Mesothelial cell of epicardium (in vitro differentiated cells): ENCODE measurements at regions not wholly inside any gene's neighbourhood (a gene's known extent, or its start where the extent isn't known, plus 50 kb on each side); places are given as distances from the start of the nearest gene placed in this dataset.
A peak's percentile ranks its signal among the peaks of the same experiment; 100 is the strongest.

Source experiments
- DNase-seq, 2 experiments: peaks; one replicate each; pipeline ENCODE4 v3.0.0; 2021; ENCODE audit warnings: low spot score in 2 of 2; ENCODE audit not compliant: unreplicated experiment in 2 of 2
- H3K27ac Mint-ChIP-seq: 2 replicates; pipeline ENCODE4 v1.8.0; 2021; ENCODE audit warnings: mixed read lengths
- H3K27me3 Mint-ChIP-seq: 2 replicates; pipeline ENCODE4 v1.8.0; 2021; ENCODE audit warnings: low read depth, mixed read lengths
- H3K36me3 Mint-ChIP-seq: 2 replicates; pipeline ENCODE4 v1.8.0; 2021; ENCODE audit warnings: mixed read lengths
- H3K4me1 Mint-ChIP-seq: 2 replicates; pipeline ENCODE4 v1.8.0; 2021; ENCODE audit warnings: mixed read lengths
- H3K4me3 Mint-ChIP-seq: 2 replicates; pipeline ENCODE4 v1.8.0; 2021; ENCODE audit warnings: mild to moderate bottlenecking, moderate library complexity, mixed read lengths
- H3K9me3 Mint-ChIP-seq: 2 replicates; pipeline ENCODE4 v1.8.0; 2021; ENCODE audit warnings: mixed read lengths
- TF ChIP-seq, protein P1 (sequence below): fragments of 200-600 bp; sonication (generic); IDR thresholded peaks from one replicate; pipeline ENCODE4 v1.5.0; 2021; ENCODE audit warnings: antibody characterized with exemption; ENCODE audit not compliant: unreplicated experiment

DNA sequence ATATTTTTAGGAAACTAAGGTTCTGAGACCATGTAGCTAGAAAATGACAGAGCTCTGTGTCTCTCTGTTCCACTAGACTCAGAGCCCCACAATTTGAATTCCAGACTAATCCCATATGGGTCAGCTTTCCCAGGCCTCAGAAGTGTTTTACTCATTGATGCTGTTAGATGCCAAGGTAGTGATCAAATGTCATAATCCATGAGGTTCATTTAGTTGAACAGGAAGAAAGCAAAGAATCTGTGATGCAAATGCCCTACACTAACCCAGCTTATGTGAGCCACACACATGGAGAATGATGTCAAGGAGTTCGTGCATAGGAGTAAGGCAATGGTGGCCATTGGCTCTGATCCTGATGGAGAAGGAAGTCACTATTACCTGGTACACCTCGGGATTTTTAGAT is 363.4 kb upstream of the RARB start:
- Mint-ChIP-seq H3K4me1 (peaks cover 15% of the 10 kb centered on the region), H3K27ac (no peak overlapping the region)

DNA sequence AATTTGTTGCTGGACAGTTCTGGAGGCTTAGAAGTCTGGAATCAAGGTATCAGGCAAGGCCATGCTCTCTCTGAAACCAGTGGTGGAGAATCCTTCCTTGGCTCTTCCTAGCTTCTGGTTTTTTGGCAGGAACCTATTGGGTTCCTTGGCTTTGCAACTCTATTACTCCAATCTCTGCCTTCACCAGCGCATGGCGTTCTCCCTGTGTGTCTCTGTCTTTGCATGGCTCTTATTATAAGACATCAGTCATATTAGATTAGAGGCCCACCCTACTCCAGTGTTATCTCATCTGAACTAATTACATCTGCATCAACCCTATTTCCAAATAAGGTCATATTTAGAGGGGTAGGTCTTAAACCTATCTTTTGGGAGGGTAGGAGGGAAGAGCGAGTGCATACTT is 358.1 kb upstream of the RARB start:
- TF ChIP-seq, protein P1, sequence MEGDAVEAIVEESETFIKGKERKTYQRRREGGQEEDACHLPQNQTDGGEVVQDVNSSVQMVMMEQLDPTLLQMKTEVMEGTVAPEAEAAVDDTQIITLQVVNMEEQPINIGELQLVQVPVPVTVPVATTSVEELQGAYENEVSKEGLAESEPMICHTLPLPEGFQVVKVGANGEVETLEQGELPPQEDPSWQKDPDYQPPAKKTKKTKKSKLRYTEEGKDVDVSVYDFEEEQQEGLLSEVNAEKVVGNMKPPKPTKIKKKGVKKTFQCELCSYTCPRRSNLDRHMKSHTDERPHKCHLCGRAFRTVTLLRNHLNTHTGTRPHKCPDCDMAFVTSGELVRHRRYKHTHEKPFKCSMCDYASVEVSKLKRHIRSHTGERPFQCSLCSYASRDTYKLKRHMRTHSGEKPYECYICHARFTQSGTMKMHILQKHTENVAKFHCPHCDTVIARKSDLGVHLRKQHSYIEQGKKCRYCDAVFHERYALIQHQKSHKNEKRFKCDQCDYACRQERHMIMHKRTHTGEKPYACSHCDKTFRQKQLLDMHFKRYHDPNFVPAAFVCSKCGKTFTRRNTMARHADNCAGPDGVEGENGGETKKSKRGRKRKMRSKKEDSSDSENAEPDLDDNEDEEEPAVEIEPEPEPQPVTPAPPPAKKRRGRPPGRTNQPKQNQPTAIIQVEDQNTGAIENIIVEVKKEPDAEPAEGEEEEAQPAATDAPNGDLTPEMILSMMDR: no peak
- H3K36me3 Mint-ChIP-seq: peaks cover 6% of the 10 kb centered on the region
- H3K27me3 Mint-ChIP-seq: no peaks in the 10 kb centered on the region
- no peak for DNase-seq
- peaks cover 42% of the 10 kb centered on the region for H3K4me1 Mint-ChIP-seq
- H3K9me3 Mint-ChIP-seq: peaks cover 4% of the 10 kb centered on the region
- peak overlapping the region; percentile 60 for H3K27ac Mint-ChIP-seq
- H3K4me3 Mint-ChIP-seq: no peak overlapping the region

More for the DNA sequence above, 363.4 kb upstream of the RARB start:
- H3K27me3 Mint-ChIP-seq: no peaks in the 10 kb centered on the region
- peaks cover 3% of the 10 kb centered on the region for H3K36me3 Mint-ChIP-seq
- no peak overlapping the region for H3K4me3 Mint-ChIP-seq
- DNase-seq: no peak
- H3K9me3 Mint-ChIP-seq: peaks cover 5% of the 10 kb centered on the region
- TF ChIP-seq, protein P1: no peak

DNA sequence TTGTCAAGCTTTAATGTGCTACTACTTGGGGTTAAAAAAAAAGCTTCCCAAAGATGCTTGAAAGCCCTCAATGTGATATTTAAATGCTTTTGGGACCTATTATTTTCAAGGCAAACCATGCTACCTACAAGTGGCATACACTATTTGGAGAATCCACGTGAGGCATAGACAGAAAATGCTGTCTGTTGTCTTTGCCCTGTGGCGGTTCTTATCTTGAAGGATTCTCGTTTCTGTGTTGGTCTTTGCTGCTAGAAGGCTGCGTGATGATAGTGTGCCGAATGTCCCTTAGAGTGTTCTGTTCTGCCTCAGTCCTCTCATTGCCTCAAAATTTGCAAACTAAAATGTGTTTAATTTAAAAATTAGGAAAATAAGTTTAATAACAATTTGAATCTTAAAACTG is 356.2 kb upstream of the RARB start:
- TF ChIP-seq, protein P1: no peak
- no peak for DNase-seq
- Mint-ChIP-seq H3K9me3 (peaks cover 4% of the 10 kb centered on the region), H3K36me3 (peaks cover 6% of the 10 kb centered on the region), H3K4me3 (no peak overlapping the region), H3K4me1 (peaks cover 57% of the 10 kb centered on the region), H3K27ac (no peak overlapping the region), H3K27me3 (no peaks in the 10 kb centered on the region)

DNA sequence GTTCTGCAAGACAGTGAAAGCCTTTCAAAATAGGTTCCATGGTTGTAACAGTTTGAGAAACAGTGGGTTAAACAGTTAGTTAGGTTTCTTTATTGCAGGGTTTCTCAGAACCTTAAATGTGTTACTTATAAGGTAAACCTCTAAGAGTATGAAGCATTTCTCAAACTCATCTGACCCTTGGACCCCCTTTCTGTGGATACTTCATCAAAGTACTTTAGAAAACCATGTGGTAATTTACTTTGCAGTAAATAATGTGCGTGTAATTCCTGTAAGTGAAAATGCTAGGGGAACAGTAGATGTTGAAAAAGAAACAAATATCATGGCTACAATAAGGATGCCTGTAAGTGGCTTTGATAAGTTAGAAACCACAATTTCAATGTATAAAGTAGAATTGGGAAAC is 354.6 kb upstream of the RARB start:
- Mint-ChIP-seq H3K9me3 (peaks cover 4% of the 10 kb centered on the region), H3K4me3 (no peak overlapping the region), H3K36me3 (peaks cover 6% of the 10 kb centered on the region), H3K4me1 (peaks cover 53% of the 10 kb centered on the region), H3K27ac (no peak overlapping the region), H3K27me3 (no peaks in the 10 kb centered on the region)
- no peak for DNase-seq
- TF ChIP-seq, protein P1: no peak

DNA sequence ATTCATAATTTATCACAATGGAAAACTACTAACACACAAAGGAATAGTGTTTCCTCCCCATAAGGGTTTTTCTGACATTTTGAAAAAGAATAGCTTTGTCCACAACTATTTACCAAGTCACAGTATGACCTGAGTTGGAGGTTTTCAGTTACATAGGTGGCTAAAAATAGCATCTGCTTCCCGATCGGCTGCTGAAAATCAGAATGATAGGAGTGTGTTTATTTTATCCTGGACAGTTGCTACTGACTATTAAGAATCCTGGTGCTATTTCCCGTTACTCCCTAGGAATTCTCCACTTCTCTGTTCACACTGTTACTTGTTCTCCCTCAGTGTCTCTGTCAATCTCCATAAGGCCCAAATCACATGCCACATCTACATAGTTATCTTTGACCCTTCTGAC is 353.9 kb upstream of the RARB start:
- TF ChIP-seq, protein P1: no peak
- H3K9me3 Mint-ChIP-seq: peaks cover 6% of the 10 kb centered on the region
- H3K27ac Mint-ChIP-seq: peak overlapping the region; percentile 66
- H3K4me1 Mint-ChIP-seq: peaks cover 46% of the 10 kb centered on the region
- H3K4me3 Mint-ChIP-seq: no peak overlapping the region
- H3K36me3 Mint-ChIP-seq: peaks cover 6% of the 10 kb centered on the region
- H3K27me3 Mint-ChIP-seq: no peaks in the 10 kb centered on the region
- DNase-seq: no peak

DNA sequence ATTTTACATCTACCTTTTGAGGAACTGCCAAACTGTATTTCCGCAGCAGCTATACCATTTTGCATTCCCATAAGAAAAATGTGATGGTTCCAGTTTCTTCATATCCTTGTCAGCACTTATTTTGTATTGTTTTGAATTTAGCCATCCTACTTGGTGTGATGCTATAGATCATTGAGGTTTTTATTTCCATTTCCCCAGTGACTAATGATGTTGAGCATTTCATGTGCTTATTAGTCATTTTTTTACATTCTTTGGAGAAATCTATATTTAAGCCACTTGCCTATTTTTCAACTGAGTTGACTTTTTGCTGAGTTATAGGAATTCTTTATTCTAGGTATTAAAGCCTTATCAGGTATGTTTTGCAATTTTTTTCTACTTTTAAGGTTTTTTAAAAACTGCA is 347.6 kb upstream of the RARB start:
- TF ChIP-seq, protein P1: no peak
- Mint-ChIP-seq H3K36me3 (peaks cover 5% of the 10 kb centered on the region), H3K4me1 (peaks cover 10% of the 10 kb centered on the region), H3K27me3 (no peaks in the 10 kb centered on the region), H3K9me3 (peaks cover 16% of the 10 kb centered on the region), H3K4me3 (no peak overlapping the region), H3K27ac (no peak overlapping the region)
- DNase-seq: no peak
